GM12864 (cell line): ENCODE measurements at regions not wholly inside any gene's neighbourhood (a gene's known extent, or its start where the extent isn't known, plus 50 kb on each side); places are given as distances from the start of the nearest gene placed in this dataset.

Source experiments
- DNase-seq: peaks from one replicate; pipeline ENCODE4 v3.0.0-alpha.2; 2011; ENCODE audit warnings: low read depth
- H3K4me3 ChIP-seq: 2 replicates; pipeline ENCODE4 v1.5.1; 2011; ENCODE audit warnings: mild to moderate bottlenecking, low read depth, low read length, control low read depth
- CTCF ChIP-seq: IDR thresholded peaks from 2 replicates; pipeline ENCODE4 v1.5.1; 2011; ENCODE audit warnings: low read depth, mild to moderate bottlenecking, moderate library complexity, low read length, control low read depth, inconsistent platforms; ENCODE audit errors: missing control alignments

- no peak for TF ChIP-seq CTCF
- DNase-seq = no peak
- H3K4me3 ChIP-seq = no peak overlapping the region
These were observed 352.0 kb downstream of the IRS1 start for GRCh38 chr2:226447338-226448300.

GRCh38 chr2:226446406-226447001, 353.1 kb downstream of the IRS1 start:
- H3K4me3 ChIP-seq = no peak overlapping the region
- no peak for TF ChIP-seq CTCF
- DNase-seq = no peak

- DNase-seq = no peak
- H3K4me3 ChIP-seq = no peak overlapping the region
- no peak for TF ChIP-seq CTCF
These were observed 354.3 kb downstream of the IRS1 start for GRCh38 chr2:226445216-226445861.

- no peak overlapping the region for H3K4me3 ChIP-seq
- no peak for DNase-seq
- no peak for TF ChIP-seq CTCF
These were observed 356.5 kb downstream of the IRS1 start for GRCh38 chr2:226443112-226443511.

- TF ChIP-seq CTCF = no peak
- DNase-seq = no peak
- no peak overlapping the region for H3K4me3 ChIP-seq
These were observed 359.3 kb downstream of the IRS1 start for GRCh38 chr2:226440127-226440918.

GRCh38 chr2:226439337-226439736, 360.3 kb downstream of the IRS1 start:
- no peak for DNase-seq
- H3K4me3 ChIP-seq = no peak overlapping the region
- no peak for TF ChIP-seq CTCF
